ENCODE measurements at regions not wholly inside any gene's neighbourhood (a gene's known extent, or its start where the extent isn't known, plus 50 kb on each side); places are given as distances from the start of the nearest gene placed in this dataset.
"Not testable (repeated sequence)": the region's sequence is repeated elsewhere in the genome, so short reads cannot be mapped to it uniquely, and the experiment has no call there.

DNA sequence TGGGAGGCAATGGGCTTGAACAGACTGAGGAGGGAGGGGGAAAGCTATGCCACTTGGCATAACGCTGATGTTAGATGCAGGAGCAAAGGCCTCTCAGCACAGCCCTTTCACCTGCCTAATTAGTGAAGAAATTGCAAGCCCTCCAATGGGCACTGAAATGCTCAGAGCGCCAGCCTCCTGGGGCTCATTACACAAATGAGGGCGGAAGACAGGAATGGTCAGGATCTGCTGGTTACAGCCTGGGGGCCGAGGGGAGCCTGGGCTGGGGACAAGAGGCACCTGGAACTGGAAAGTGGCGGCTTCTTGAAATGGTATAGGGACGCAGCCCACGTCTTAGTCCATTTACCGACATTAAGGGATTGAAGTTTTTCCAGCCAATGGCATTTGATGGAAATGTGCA lies 50.2 kb upstream of the PLET1 start:
- no peak for DNase-seq (ENCODE audit: low read depth in 3 of 3)

DNA sequence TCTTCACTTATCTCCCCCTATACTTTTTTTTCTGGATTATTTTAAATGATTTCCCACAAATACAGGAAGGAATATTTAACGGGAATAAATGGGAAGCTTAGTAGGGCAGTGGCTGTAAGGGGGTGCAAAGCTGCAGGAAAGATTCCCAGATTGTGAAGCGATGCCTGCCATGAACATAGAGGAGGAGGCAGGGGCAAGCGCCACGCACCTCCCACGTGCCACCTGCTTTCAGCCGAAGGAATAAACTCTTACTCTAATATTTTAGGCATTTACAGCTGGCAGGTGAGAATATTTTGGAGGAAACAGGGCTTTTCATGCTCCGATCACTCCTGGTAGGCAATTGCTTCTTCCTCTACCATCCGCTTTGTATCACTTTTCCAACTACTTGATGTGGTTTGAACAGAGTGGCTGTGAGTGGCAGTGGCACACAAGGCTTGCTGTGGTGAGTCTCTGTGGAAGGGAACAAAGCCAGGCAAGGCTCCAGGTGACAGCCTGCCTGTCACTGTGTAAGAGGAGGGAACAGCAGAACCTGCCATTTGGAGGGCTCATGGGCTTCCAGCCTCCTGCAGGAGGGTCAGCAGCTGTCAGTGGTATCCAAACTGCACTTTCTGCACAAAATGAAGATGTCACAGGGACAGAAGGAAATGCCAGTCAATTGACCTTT lies 54.5 kb upstream of the PLET1 start:
- no peak for DNase-seq (ENCODE audit: low read depth in 3 of 3)

DNA sequence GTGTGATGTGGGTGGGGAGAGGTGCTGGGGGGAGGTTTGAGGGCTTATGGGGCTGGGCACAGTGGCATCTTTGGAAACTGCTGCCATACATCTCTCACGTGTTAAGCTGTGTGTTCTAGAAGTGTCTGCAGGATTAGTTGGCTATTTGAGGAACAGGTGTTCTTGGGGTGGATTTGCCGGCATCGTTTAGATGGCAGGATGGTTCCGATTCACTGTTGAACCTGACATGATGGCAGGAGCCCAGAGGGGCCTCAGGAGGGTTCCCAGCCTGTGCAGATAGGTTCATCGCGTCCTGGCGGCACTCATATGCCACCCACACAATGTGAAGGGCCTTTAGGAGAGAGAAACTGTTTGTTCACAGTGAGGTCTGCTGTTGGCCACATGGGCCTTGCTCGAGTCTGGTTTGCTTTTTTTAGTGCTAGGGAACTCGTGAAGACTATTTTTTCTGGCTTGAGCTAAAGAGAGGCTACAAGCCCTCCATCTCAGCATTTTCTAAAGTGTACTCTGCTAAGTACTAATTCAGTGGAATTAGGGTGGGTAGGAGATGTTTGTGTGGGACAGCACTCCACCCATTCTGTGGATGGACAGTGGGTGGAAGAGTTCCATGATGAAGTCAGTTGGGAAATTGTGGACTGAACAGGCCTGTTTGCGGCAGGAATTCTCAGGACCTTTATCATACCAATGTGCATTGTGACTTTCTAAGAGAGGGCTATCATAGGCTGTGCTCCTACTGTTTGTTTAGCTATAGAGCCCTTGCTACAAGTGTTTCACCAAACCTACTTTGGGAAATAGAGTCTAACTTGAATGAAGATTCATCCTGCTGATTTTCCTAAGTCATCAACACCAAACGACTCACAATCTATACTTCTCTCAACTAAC lies 55.4 kb upstream of the PLET1 start:
- DNase-seq (ENCODE audit: low read depth in 3 of 3), result no peak

DNA sequence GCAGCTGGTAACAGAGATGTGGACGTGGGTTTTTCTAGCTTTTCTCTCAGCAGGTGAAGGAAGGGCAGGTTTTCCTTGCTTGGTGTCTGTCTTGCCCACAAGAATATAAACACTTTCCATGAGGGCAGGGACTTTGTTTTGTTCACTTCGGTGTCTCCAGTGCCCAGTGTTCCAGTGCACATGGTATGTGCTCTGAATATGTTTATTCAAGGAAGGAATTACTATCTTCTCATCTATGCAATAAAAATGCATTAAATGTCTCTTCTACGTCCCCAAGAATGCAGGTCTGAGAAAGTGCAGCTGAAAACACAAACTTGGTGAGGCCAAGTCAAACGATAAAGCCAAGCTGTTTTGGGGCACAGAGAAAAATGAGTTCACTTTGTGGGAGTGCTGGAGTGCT lies 56.3 kb upstream of the PLET1 start:
- DNase-seq (ENCODE audit: low read depth in 3 of 3), result no peak

DNA sequence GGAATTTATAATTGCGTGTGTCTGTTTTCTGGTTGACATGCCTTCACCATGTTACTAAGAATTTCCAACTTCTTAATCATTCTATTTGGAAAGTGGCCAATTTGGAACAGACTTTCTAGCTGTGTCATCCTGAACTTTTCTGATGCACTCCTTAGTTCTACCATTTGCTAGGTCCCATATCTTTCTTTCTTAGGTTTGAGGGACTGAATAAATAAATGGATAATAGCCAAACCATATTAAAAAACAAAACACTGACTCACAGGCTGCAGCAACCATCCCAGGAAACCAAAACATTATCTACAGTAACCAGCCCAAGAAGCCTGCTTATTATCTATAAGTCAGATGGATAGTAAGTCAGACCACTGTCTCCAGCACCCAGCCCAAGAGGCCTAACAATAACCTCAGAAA lies 57.5 kb upstream of the PLET1 start:
- no peak for DNase-seq (ENCODE audit: low read depth in 3 of 3)

DNA sequence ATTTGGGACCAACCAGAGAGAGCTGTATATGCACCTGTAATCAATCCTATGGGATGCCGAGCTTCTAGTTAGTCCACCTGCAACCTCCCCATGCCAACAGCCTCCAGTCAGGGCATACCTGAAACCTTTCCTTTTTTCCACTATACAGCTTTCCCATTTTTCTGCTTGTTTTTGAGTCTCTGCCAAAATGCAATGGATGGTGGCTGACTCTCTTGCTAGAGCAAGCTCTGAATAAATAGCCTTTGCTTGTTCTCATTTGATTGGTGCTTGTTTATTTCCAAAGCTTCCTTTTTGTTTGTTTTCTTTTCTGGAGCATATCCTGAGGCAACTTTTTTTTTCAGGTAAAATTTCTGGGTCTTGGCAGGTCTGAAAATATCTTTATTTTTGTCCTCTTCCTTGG lies 58.0 kb upstream of the PLET1 start:
- no peak for DNase-seq (ENCODE audit: low read depth in 3 of 3)

DNA sequence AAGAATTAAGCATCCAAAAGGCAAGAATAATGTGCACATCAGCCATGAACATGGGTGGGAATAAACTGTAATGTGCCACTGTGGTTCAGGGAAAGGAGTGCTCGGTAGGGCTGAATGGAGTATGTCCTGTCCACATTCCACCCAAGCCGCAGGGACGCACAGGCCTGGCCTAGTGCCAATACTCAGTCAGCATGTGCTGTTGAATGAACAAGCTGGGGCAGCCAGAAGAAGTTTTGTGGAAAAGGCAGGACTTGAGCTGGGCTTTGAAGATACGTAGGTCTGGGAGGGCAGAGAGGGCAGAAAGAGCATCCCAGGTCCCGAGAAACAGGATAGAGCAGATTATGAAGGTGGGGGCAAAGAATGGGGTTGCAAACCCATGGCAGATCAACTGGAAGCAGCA lies 60.0 kb upstream of the PLET1 start:
- no peak for DNase-seq (ENCODE audit: low read depth in 3 of 3)

DNA sequence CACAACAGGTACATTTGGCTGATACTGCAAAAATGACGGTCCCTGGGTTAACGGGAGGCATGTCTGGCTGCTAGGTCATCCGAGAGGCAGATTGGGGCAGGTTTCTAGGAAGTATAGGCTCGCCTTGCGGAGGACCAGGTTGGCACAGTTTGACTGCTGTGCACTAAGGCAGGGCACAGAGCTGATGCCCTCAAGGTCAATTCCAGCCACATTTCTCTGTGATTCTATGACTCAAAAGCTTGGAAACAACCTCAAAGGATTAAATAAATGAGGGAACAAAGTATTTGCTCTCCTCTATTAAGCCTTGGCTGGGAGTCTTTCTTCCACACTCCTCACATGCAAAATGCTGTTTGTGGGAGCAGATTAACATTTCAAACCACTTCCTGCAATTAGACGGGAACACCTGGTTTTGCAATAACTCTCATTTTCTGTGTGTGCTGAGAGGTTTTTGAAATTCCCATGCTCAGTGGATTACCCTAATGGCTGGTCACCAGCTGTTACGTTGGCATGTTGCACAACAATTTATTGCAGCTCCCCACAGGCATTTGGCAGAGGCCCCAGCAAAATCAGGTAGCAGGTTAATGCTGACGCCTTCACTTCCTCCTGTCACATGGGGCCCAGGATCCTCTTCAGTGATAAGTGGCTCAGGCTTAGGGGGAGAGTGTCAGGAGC lies 61.0 kb upstream of the PLET1 start:
- DNase-seq (ENCODE audit: low read depth in 3 of 3), result no peak

DNA sequence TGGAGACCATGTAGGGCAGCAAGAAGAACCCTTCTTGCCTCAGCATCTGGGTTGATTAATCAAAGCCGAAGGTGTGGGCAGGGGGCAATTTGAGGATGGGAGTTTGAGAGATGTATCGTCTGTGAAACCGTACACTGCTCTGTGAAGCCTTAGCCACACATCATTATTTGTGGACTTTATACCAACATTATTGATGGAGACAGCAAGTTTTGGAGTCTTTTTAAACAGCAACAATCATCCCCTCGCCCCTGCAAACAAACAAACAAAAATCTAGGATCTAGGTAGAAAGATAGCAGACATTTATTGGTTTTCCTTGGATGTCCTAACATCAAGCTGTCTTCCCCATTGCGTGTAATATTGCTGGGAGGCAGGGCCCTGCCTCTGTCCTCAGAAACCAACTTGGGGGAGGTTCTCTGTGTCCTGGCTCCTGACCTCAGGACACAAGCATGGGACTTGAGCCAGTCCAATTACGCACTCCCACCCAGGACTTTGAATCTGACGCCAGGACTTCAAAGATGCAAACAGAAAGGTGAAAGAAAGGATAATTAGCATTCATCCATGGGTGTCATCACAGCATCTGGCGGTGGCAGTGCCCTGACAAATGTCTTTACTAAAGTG lies 61.6 kb upstream of the PLET1 start:
- DNase-seq (ENCODE audit: low read depth in 3 of 3), result no peak

DNA sequence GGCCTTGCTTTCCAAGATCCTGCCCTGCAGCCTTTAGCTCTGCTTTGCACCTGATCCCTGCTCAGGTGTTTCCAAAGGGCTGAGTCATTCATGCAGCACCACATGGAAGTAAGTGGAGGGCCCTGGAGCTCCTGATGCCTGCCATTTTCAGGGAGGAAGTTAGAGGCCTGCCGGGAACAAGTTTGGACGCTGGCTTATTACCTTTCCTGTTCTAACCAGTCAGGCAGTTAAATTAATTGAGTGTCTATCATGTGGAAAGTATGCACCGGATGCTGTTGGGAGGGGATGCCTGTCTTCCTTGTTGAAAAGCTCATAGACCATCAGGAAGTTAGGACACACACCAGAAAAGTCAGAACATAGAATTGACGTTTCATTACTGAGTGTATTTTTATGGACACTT lies 73.7 kb upstream of the PLET1 start:
- no peak for DNase-seq (ENCODE audit: low read depth in 3 of 3)

DNA sequence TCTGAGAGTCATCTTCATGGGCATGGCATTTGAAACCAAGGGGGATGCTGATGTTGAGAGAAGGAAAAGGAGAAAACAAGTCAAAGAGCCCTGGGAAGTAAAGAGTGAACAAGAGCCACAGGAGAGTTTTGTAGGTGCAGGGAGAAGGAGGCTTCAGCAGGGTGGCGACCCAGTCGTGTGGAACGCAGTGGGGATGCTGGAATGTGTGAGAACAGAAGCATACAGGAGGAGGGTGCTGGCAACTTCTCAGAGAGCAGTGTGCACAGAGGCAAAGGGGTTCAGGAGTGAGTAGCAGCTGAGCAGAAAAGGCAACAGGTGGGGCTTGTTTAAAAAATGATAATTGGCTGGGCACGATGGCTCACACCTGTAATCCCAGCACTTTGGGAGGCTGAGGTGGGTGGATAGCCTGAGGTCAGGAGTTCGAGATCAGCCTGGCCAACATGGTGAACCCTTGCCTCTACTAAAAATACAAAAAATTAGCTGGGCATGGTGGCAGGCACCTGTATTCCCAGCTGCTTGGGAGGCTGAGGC lies 75.8 kb upstream of the PLET1 start:
- no peak for DNase-seq (ENCODE audit: low read depth in 3 of 3)

DNA sequence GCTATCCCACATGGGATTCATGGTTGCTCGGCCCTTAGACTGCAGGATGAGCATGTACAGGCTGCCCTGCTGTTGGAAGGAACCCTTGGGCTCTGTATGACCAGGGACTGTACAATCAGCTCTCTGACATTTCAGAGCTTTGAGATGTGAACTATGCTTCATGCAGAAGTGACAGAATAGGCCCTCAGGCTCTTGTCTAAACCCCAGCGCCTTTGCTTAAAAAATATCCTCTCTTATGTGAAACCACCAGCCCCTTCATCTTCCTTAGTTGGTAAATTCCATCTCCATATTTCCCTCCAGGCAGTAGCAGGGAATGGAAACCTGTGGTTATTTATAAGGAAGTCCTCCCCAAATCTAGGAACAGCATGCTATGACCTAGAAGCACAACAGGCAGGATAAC lies 78.9 kb upstream of the PLET1 start:
- no peak for DNase-seq (ENCODE audit: low read depth in 3 of 3)

DNA sequence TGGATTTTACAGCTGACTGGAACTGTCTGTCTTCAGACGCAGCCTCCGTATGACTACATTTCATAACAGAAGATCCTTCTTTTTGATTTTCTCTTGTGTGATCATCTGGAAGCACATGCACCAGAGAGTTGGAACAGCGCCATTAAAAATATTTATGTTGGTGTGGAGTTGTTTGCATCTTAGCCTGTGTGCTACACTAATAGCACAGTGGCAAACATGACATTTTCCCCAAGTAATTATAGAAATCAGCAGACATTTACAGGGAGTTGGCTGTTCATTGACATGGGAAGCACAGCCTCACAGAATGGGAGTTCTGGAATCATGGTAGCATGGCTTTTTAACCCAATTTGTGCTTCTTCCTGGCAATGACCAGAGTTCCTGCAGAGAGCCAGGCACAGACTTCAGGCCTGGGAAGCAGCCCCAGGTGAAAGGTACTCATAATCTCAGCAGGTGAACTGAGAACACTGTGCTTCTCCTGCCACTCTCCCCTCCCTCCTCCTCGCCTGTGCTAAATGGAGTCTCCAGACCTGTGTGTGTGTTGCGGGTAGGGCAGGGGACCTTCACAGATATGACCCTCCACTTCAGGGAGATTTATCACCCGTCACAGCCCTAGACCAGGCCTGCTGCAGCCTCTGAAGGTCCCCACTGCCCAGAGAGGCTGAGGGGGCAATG lies 82.8 kb upstream of the PLET1 start:
- no peak for DNase-seq (ENCODE audit: low read depth in 3 of 3)

DNA sequence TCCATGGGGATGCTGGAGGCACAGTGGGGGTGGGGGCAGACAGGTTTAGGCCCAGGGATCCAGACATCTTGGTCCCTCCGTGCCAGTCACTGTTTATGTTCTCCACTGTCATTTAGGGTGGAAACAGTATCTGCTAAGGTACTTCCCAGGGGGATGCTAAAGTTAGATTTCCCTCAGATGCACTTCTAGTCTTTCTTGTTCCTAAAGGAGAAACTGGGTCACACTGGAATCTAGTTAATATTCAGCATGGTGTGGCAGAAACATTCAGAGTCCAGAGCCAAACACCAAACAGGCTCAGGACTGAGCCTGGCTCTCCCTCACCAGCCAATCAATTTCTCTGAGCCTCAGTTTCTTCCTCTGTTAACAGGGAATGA lies 83.4 kb upstream of the PLET1 start:
- DNase-seq (ENCODE audit: low read depth in 3 of 3), result no peak

DNA sequence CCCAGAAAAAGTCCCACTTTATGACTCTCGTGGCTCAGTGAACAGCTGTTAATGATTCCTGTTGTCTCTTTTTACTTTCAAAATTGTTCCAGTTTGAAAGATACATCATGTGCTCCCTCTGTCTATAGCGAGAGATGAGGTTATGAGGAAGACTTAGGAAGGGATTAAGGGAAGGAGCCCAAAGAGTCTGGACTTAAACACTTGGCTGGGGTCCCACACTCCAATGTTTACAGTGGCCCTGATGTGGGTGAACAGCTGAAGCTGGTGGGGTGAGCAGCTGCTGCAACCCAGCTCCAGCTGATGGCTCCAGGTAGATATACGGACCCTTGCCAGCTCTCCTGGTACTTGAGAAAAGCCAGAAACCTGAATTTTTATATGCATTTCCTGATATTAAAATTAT lies 84.5 kb upstream of the PLET1 start:
- DNase-seq (ENCODE audit: low read depth in 3 of 3), result no peak

DNA sequence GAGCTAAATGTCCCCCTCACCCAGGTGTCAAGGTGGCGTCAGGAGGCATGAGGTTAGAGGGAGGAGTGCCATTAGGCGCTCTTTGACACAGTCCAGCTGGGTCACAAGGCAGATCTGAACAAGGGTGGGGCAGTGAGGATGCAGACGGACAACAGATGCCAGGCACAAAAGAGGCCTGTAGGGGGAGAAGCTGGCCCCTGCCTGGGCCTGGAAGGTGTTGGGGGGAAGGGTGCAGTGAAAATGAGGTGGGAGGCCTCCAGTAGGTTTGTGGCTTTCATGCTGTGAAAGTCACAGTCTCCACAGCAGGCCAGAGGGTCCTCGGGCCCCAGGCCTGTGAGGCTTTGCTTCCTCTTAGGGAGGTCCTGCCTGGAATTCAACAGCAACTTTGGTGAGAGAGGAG lies 85.0 kb upstream of the PLET1 start:
- no peak for DNase-seq (ENCODE audit: low read depth in 3 of 3)

DNA sequence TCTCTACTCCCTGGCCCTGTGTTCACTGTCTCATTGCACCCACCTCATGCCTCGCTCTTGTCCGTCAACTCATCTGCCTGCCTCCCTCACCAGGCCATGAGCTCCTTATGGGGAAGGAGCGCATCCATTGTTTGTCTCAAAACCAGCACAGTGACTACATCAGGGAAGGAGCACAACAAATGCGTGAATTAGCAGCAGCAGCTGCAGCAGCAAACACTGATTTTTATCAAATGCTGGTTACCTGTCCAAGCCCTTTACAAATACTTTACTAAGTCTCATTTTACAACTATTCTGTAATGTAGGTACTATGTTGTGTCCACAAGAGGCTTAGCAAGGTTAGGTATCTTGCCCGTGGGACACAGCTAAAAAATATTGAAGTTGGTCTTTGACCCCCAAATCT lies 85.9 kb upstream of the PLET1 start:
- no peak for DNase-seq (ENCODE audit: low read depth in 3 of 3)

DNA sequence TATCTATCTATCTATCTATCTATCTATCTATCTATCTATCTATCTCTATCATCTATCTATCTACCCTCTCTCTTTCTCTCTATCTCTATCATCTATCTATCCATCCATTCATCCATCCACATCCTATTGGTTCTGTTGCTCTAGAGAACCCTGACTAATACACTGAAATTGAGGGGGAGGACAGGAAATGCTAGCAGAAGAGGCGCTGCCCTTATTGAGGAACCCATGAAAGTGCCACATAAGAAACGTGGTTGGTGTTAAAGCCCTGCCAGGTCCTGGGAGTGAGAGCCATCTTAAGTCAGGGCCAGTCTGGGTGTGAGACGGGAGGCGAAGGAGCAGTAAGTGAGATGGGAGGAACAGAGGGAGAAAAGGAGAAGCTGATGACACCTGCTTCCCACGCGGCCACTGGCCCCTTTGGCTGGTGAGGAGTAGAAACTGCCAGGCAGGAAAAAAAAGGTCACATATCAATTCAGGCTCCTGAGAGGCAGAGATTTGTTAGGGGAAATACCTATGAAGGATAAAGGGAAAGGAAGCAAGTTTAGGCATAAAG lies 87.9 kb upstream of the PLET1 start:
- DNase-seq (ENCODE audit: low read depth in 3 of 3), result no peak

DNA sequence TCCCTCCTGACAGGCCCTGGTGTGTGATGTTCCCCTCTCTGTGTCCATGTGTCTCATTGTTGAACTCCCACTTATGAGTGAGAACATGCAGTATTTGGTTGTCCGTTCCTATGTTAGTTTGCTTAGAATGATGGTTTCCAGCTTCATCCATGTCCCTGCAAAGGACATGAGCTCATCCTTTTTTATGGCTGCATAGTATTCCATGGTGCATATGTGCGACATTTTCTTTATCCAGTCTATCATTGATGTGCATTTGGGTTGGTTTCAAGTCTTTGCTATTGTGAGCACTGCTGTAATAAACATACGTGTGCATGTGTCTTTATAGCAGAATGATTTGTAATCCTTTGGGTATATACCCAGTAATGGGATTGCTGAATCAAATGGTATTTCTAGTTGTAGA lies 90.8 kb upstream of the PLET1 start:
- not testable (repeated sequence) for DNase-seq (ENCODE audit: low read depth in 3 of 3)

DNA sequence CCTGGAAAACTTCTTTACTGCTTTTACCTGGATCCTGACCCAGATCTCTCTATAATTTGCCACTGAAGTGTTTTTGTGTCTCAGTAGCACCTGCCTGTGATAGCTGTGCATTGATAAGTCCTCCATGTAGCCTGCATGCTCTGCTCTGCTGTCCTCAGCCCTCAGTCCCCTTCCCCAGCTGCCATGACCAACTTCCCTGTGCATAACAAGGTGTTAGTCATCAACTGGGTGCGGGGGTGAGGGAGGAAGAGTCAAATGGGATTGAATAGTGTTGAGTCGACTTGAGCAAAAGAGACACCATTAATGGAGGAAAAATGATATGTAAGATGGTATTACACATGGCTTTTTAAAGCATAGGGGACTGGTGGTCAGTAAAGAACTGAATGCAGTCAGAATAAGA lies 92.2 kb upstream of the PLET1 start:
- no peak for DNase-seq (ENCODE audit: low read depth in 3 of 3)

DNA sequence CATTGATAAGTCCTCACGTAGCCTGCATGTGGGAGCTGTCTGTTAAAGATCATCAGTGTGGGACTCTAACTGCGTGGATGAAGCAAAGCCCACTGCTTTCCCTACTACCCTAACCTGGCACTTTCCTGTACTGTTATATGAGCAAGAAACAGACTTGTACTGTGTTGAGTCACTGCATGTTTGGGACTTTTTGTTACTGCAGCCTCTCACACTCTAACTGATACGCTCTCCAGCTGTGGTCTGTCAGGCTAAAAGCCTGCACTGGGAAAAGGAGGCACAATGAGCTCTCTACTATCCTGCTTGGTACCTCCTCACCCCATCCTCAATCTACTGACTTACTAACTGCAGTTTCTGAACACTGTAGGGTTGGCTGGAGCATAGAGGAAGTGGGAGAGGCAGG lies 93.7 kb upstream of the PLET1 start:
- DNase-seq (ENCODE audit: low read depth in 3 of 3), result no peak

All from stimulated activated CD4-positive, alpha-beta T cell treated with anti-CD3 and anti-CD28 coated beads, TNF-alpha, amount 100 ng/mL, for 24 hours (primary cell).